Body of pancreas (tissue), 4 donors: ENCODE measurements at regions not wholly inside any gene's neighbourhood (a gene's known extent, or its start where the extent isn't known, plus 50 kb on each side); places are given as distances from the start of the nearest gene placed in this dataset.
"Not testable (repeated sequence)": the region's sequence is repeated elsewhere in the genome, so short reads cannot be mapped to it uniquely, and the experiment has no call there.

Experiments
- ATAC-seq: fragments of 150-250 bp; one replicate; pipeline ENCODE4 v1.9.1; 2016
- DNase-seq, 4 donors: peaks; one replicate each; pipeline ENCODE4 v3.0.0-alpha.2; 2019
- H3K27ac ChIP-seq, 4 donors: fragments of 200-600 bp; sonication (generic); 1 replicate in 3 of 4; 2 replicates in 1 of 4; pipeline versions ENCODE4 v1.5.1 to v1.6.1; 2016 to 2019; ENCODE audit warnings: mild to moderate bottlenecking in 1 of 4, mixed read lengths in 1 of 4, moderate library complexity in 1 of 4
- H3K27me3 ChIP-seq, 2 donors: fragments of 200-600 bp; sonication (generic); one replicate each; pipeline ENCODE4 v1.6.0; 2016; ENCODE audit warnings: mild to moderate bottlenecking in 1 of 2
- H3K36me3 ChIP-seq, 2 donors: fragments of 200-600 bp; sonication (generic); replicated peaks in 1 of 2; 2 replicates each; pipeline ENCODE4 v1.5.1; 2016; ENCODE audit warnings: low read depth in 2 of 2; ENCODE audit not compliant: insufficient read depth in 1 of 2
- H3K4me1 ChIP-seq: fragments of 200-600 bp; sonication (generic); one replicate; pipeline ENCODE4 v1.6.0; 2016
- H3K4me3 ChIP-seq, 2 donors: fragments of 200-600 bp; sonication (generic); 1 replicate in 1 of 2; 2 replicates in 1 of 2; pipeline ENCODE4 v1.5.1; 2016 to 2019
- H3K9me3 ChIP-seq, 3 donors: fragments of 200-600 bp; sonication (generic); 1 replicate in 2 of 3; 2 replicates in 1 of 3; pipeline ENCODE4 v1.5.1; 2016
- POLR2A ChIP-seq, 3 donors: fragments of 450-650 bp; IDR thresholded peaks; one replicate each; pipeline ENCODE4 v1.6.1; 2016; ENCODE audit warnings: antibody characterized with exemption in 3 of 3, mild to moderate bottlenecking in 2 of 3
- WGBS, 2 donors: methylation state at CpG; one replicate each; pipeline ENCODE4 v1.1.5; 2017; 5-methylcytosine and 5-hydroxymethylcytosine counted together
- intact Hi-C: fragments of 100-400 bp; cut with DNase I; formaldehyde crosslinking; loops from one replicate; pipeline ENCODE4 v1.15.1; 2023
- TF ChIP-seq, protein P1 (sequence below), 7 experiments: fragments of 450-650 bp in 4 of 7; fragments of 200-600 bp in 3 of 7; sonication (generic) in 3 of 7; IDR thresholded peaks; one replicate each; pipeline ENCODE4 v1.5.1; 2016 to 2019; ENCODE audit warnings: antibody characterized with exemption in 7 of 7

DNA sequence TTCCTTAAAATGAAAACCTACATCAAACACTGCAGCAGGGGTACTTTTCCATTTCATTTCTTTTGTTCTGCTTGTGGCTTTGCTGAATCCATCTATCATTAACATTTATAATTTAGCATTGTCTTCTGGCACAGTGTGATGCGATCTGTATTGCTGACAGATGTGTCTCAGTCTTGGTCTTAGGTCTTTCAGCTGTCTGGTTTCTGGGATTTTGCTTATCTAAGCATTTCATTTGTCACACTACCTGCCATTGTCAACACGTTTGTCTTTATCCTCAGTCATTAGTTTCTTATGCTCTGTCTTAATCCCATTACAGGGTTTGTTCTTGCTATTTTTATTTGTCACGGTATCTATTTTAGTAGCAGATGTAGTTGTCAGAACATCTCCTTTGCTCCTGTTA is 303.1 kb downstream of the IZUMO3 start:
- ATAC-seq, result no peak
- Histone ChIP-seq H3K27ac (no peak overlapping the region), H3K27me3 (no peaks in the 10 kb centered on the region), H3K4me3 (no peak overlapping the region), H3K9me3 (no peaks in the 10 kb centered on the region), H3K4me1 (no peaks in the 10 kb centered on the region), H3K36me3 (no peaks in the 10 kb centered on the region)
- 40 to 43% methylated on average over 3 of the region's 3 CpGs for WGBS, 2 donors
- intact Hi-C loops, result no loop called here
- DNase-seq, result no peak
- TF ChIP-seq, protein P1, sequence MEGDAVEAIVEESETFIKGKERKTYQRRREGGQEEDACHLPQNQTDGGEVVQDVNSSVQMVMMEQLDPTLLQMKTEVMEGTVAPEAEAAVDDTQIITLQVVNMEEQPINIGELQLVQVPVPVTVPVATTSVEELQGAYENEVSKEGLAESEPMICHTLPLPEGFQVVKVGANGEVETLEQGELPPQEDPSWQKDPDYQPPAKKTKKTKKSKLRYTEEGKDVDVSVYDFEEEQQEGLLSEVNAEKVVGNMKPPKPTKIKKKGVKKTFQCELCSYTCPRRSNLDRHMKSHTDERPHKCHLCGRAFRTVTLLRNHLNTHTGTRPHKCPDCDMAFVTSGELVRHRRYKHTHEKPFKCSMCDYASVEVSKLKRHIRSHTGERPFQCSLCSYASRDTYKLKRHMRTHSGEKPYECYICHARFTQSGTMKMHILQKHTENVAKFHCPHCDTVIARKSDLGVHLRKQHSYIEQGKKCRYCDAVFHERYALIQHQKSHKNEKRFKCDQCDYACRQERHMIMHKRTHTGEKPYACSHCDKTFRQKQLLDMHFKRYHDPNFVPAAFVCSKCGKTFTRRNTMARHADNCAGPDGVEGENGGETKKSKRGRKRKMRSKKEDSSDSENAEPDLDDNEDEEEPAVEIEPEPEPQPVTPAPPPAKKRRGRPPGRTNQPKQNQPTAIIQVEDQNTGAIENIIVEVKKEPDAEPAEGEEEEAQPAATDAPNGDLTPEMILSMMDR (IDR thresholded peaks at IDR 0.05), result no peak

- Histone ChIP-seq H3K27ac (no peak overlapping the region), H3K36me3 (no peaks in the 10 kb centered on the region), H3K4me1 (no peaks in the 10 kb centered on the region), H3K4me3 (no peak overlapping the region), H3K9me3 (no peaks in the 10 kb centered on the region), H3K27me3 (no peaks in the 10 kb centered on the region)
- no peak for ATAC-seq
- DNase-seq, result no peak
- TF ChIP-seq POLR2A (IDR thresholded peaks at IDR 0.05), result no peak
- TF ChIP-seq, protein P1 (IDR thresholded peaks at IDR 0.05), result no peak
- intact Hi-C loops, result no loop called here
- 33 to 37% methylated on average over 2 of the region's 2 CpGs for WGBS, 2 donors
These were observed 327.0 kb downstream of the IZUMO3 start for GRCh38 chr9:24218656-24219055.

DNA sequence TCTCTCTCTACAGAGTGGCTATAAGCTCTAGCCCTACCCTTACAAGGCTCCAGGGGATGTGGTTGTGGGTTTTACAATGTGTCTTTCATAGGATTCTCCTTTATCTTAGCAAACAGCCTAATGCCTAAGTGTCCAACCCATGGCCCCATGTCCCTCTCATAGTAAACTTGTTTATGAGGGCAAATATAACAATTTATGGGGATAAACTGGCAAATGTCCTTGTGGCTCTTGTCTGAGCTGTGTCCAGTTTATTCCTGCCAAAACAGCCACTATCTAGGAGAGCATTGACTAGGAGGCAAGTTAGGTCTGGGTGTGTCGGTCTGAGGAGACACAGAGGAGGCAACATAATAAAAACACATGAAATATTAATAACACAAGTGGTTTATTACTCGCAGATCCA is 335.1 kb downstream of the IZUMO3 start:
- Histone ChIP-seq H3K4me3 (no peak overlapping the region), H3K4me1 (no peaks in the 10 kb centered on the region), H3K27me3 (no peaks in the 10 kb centered on the region), H3K9me3 (no peaks in the 10 kb centered on the region), H3K36me3 (no peaks in the 10 kb centered on the region), H3K27ac (no peak overlapping the region)
- intact Hi-C loops, result no loop called here
- DNase-seq (no peak), ATAC-seq (no peak)
- TF ChIP-seq, protein P1 (IDR thresholded peaks at IDR 0.05), result no peak
- TF ChIP-seq POLR2A (IDR thresholded peaks at IDR 0.05), result no peak
- WGBS, 2 donors, result 51 to 52% methylated on average over 2 of the region's 2 CpGs

DNA sequence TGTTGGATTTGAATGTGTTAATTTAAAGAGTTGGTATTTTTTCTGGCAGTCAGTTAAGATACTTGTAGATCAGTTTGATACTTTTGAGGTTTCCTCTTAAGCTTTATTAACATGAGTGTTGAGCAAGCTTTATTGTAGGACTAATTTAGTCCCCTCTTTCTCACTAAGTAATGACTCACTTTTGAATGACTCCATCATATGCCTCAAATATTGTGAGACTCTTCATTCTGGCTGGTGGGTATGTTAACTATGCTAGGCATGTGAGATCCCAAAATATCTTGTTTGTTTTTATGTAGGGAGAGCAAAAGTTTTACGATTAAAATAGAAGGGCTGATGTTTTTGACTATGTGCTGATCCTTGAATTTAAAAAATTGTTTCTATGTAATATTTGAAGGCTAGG is 355.7 kb downstream of the IZUMO3 start:
- no peaks in the 10 kb centered on the region for H3K36me3 ChIP-seq
- WGBS, 2 donors, result 59 to 70% methylated on average over 1 of the region's 1 CpG
- no peaks in the 10 kb centered on the region for H3K4me1 ChIP-seq
- TF ChIP-seq, protein P1 (IDR thresholded peaks at IDR 0.05), result no peak
- TF ChIP-seq POLR2A (IDR thresholded peaks at IDR 0.05), result no peak
- H3K9me3 ChIP-seq, result no peaks in the 10 kb centered on the region
- no peak overlapping the region for H3K4me3 ChIP-seq
- no peaks in the 10 kb centered on the region for H3K27me3 ChIP-seq
- H3K27ac ChIP-seq, result no peak overlapping the region
- DNase-seq (no peak), ATAC-seq (no peak)
- intact Hi-C loops, result no loop called here

- H3K27me3 ChIP-seq, H3K4me3 ChIP-seq, ATAC-seq, H3K36me3 ChIP-seq, H3K27ac ChIP-seq, DNase-seq, H3K4me1 ChIP-seq, intact Hi-C loops: not testable (repeated sequence)
- 41 to 50% methylated on average over 1 of the region's 1 CpG for WGBS, 2 donors
- H3K9me3 ChIP-seq, result peaks cover 0 to 16% (median 0%) of the 10 kb centered on the region in 3 donors
These were observed 354.5 kb upstream of the ELAVL2 start for GRCh38 chr9:24180572-24180971.
